ENCODE measurements at regions not wholly inside any gene's neighbourhood (a gene's known extent, or its start where the extent isn't known, plus 50 kb on each side); places are given as distances from the start of the nearest gene placed in this dataset.

GRCh38 chr11:37142591-37142990, 544.6 kb upstream of the RAG2 start:
- TF ChIP-seq POLR2A (IDR thresholded peaks at IDR 0.05) (no peak), CTCF (IDR thresholded peaks at IDR 0.05 in 8 of 11, conservative IDR thresholded peaks at IDR 0.05 in 3 of 11) (no peak), POLR2AphosphoS5 (IDR thresholded peaks at IDR 0.05) (no peak)

Data from spleen (tissue), 7 donors.